ENCODE measurements at regions not wholly inside any gene's neighbourhood (a gene's known extent, or its start where the extent isn't known, plus 50 kb on each side); places are given as distances from the start of the nearest gene placed in this dataset.

- TF ChIP-seq POLR2A (IDR thresholded peaks at IDR 0.05): no peak
- TF ChIP-seq CTCF (IDR thresholded peaks at IDR 0.05): no peak
Observed at GRCh38 chr10:76736815-76737618, 900.6 kb downstream of the KCNMA1 start.

Measured in adrenal gland (tissue), 5 donors.